Fibroblast of lung (primary cell): ENCODE measurements at regions not wholly inside any gene's neighbourhood (a gene's known extent, or its start where the extent isn't known, plus 50 kb on each side); places are given as distances from the start of the nearest gene placed in this dataset.

Experiments
- EZH2 ChIP-seq: IDR thresholded peaks from 2 replicates; pipeline ENCODE4 v1.5.1; 2012; ENCODE audit warnings: low read length, control low read depth, mild to moderate bottlenecking; ENCODE audit errors: missing control alignments
- TF ChIP-seq, protein P1 (sequence below), 2 donors: IDR thresholded peaks in 1 of 2; conservative IDR thresholded peaks in 1 of 2; 1 replicate in 1 of 2; 2 replicates in 1 of 2; pipeline ENCODE4 v1.5.1; 2011 to 2012; ENCODE audit warnings: low read length in 2 of 2, control low read depth in 1 of 2, inconsistent platforms in 1 of 2, low read depth in 1 of 2, mild to moderate bottlenecking in 1 of 2

DNA sequence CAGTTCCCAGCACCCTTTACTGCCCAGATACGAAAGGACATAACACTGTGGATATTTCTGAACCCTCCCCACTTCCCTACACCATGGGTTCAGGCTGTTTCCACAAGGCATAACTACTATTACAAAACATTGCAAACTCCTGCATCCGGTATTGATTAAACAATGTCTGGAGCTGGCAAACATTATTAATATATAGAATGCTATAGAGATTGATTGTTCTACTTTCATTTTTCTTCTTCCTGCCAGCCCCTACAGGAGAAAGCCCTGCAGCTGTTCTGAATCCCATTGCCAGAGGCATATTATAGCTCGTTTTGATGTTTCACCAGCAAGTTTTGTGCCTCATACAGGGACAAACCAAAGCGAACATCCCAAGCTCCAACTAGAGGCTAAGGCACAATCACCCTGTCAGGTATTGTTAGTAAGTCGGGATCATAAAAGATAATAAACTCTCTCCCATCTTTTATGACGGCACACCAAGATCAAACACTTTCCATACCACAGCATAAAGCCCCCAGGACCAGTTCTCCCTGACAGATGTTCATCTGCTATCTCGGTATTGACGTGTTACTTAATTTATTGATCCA, 331.1 kb upstream of the NT5E start:
- TF ChIP-seq, protein P1, sequence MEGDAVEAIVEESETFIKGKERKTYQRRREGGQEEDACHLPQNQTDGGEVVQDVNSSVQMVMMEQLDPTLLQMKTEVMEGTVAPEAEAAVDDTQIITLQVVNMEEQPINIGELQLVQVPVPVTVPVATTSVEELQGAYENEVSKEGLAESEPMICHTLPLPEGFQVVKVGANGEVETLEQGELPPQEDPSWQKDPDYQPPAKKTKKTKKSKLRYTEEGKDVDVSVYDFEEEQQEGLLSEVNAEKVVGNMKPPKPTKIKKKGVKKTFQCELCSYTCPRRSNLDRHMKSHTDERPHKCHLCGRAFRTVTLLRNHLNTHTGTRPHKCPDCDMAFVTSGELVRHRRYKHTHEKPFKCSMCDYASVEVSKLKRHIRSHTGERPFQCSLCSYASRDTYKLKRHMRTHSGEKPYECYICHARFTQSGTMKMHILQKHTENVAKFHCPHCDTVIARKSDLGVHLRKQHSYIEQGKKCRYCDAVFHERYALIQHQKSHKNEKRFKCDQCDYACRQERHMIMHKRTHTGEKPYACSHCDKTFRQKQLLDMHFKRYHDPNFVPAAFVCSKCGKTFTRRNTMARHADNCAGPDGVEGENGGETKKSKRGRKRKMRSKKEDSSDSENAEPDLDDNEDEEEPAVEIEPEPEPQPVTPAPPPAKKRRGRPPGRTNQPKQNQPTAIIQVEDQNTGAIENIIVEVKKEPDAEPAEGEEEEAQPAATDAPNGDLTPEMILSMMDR (conservative IDR thresholded peaks at IDR 0.05 in 1 of 2, IDR thresholded peaks at IDR 0.05 in 1 of 2; ENCODE audit: low read depth in 1 of 2, low read length in 2 of 2), result no peak
- no peak for TF ChIP-seq EZH2
